Dendritic cell treated with granulocyte-macrophage colony-stimulating factor and Interleukin-4, amounts not matched to agents 40 ng/mL and 50 ng/mL, for 4 days (primary cell): ENCODE measurements at regions not wholly inside any gene's neighbourhood (a gene's known extent, or its start where the extent isn't known, plus 50 kb on each side); places are given as distances from the start of the nearest gene placed in this dataset.

ENCODE experiments used
- H3K27ac Mint-ChIP-seq: one replicate; pipeline ENCODE4 v1.8.0; 2022; ENCODE audit warnings: mild to moderate bottlenecking, mixed read lengths
- H3K27me3 Mint-ChIP-seq: one replicate; pipeline ENCODE4 v1.8.0; 2022; ENCODE audit warnings: mild to moderate bottlenecking, mixed read lengths
- H3K36me3 Mint-ChIP-seq: one replicate; pipeline ENCODE4 v1.8.0; 2022; ENCODE audit warnings: low read depth, mixed read lengths
- H3K4me1 Mint-ChIP-seq: one replicate; pipeline ENCODE4 v1.8.0; 2022; ENCODE audit warnings: low read depth, mixed read lengths
- H3K4me3 Mint-ChIP-seq: one replicate; pipeline ENCODE4 v1.8.0; 2022; ENCODE audit warnings: mild to moderate bottlenecking, moderate library complexity, mixed read lengths
- H3K9me3 Mint-ChIP-seq: one replicate; pipeline ENCODE4 v1.8.0; 2022; ENCODE audit warnings: mixed read lengths
- intact Hi-C: fragments of 100-400 bp; cut with micrococcal nuclease; formaldehyde crosslinking; loops from one replicate; pipeline ENCODE4 v1.15.0; 2022

DNA sequence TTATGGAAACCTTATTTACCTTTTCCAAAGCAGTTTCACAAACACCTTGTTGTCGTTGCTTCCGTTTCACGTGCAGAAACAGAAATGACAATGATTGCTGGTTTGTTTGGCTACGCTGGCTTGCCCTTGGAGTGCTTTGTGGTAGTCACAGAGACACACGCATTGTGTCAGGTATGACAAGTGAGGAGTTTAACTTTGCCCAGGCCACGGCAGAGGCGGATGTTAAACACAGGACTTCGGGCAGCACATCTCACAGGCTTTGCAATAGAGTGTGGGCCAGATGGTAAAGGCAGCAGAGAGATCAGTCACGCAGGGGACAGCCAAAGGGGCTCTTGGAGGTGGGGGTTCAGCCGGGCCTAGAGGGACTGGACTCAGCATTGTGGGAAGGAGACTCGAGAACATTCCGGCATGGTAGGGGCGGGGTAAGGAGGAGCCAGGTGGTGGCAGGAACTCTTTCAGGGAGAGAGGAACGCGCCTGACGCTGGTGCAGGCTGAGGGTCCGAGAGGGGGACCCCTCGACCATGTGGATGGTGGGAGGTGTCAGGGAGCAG, 59.8 kb upstream of the KCNA1 start:
- Mint-ChIP-seq H3K4me3 (no peak overlapping the region), H3K27ac (no peak overlapping the region), H3K36me3 (no peaks in the 10 kb centered on the region), H3K4me1 (peaks cover 6% of the 10 kb centered on the region), H3K9me3 (no peaks in the 10 kb centered on the region), H3K27me3 (peaks cover 3% of the 10 kb centered on the region)
- intact Hi-C loops: no loop called here

DNA sequence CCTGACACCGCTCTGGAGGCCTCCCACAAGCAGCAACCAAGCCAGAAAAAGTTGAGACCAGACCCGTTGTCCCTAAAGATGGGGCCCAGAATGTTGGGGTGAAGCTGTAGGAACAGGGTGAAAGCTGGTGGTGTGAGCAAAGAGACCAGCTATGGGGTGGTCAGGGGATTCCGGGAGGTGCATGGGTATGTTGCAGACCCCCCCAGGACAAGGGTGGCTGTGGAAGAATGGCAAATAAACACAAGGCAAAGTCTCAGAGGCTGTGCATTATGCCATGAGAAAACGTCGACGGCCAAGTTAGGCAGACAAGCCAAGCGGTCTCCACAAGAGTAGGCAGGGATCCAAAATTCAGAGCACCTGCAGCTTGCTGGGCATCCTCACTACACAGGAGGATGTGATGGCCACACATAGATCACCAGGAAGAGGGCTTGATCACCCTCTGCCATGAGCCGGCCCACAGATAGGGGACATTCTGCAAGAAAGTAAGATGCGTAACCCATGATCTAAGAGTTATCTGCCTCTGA, 58.8 kb upstream of the KCNA1 start:
- no peaks in the 10 kb centered on the region for H3K9me3 Mint-ChIP-seq
- intact Hi-C loops: no loop called here
- peaks cover 7% of the 10 kb centered on the region for H3K27me3 Mint-ChIP-seq
- H3K36me3 Mint-ChIP-seq: no peaks in the 10 kb centered on the region
- H3K4me3 Mint-ChIP-seq: no peak overlapping the region
- no peak overlapping the region for H3K27ac Mint-ChIP-seq
- H3K4me1 Mint-ChIP-seq: peaks cover 6% of the 10 kb centered on the region

DNA sequence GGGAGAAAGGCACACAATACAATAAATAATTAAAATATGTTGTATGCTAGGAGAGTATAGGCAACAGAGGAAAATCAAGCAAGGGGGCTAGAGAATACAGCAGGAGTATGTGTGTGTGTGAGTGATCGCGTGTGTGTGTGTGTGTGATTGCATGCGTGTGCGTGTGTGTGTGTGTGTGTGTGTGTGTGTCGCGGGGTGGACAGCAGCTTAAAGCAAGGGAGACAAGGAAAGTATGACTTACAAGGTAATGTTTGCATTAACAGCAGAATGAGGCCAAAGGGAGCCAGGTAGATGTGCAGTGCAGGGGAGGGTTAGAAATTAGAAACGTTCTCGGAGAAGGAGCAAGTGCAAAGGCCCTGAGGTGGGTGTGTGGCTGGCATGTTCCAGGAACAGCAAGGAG, 57.4 kb upstream of the KCNA1 start:
- H3K36me3 Mint-ChIP-seq: no peaks in the 10 kb centered on the region
- peaks cover 3% of the 10 kb centered on the region for H3K4me1 Mint-ChIP-seq
- intact Hi-C loops: no loop called here
- H3K27me3 Mint-ChIP-seq: peaks cover 12% of the 10 kb centered on the region
- no peaks in the 10 kb centered on the region for H3K9me3 Mint-ChIP-seq
- H3K4me3 Mint-ChIP-seq: no peak overlapping the region
- no peak overlapping the region for H3K27ac Mint-ChIP-seq

DNA sequence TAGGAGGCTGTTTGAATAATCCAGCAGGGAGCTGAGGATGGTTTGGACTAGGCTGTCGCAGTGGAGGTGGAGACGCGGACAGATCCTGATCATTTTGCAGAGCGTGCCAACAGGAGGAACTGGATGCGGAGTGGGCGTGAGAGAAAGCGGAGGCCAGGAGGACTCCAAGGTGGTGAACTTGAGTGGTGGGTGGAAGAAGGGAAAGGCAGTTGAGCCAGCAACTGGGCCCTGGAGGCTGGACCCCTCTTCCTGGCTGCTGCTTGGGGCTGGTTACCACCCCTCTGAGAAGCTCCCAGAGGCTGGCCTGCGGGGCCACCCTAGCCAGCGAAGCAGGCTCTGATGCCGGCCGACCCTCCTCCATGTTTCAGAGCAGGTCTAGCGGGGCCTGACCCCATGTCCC, 56.8 kb upstream of the KCNA1 start:
- intact Hi-C loops: no loop called here
- Mint-ChIP-seq H3K36me3 (no peaks in the 10 kb centered on the region), H3K4me1 (peaks cover 3% of the 10 kb centered on the region), H3K27me3 (peaks cover 17% of the 10 kb centered on the region), H3K27ac (no peak overlapping the region), H3K4me3 (no peak overlapping the region), H3K9me3 (no peaks in the 10 kb centered on the region)

DNA sequence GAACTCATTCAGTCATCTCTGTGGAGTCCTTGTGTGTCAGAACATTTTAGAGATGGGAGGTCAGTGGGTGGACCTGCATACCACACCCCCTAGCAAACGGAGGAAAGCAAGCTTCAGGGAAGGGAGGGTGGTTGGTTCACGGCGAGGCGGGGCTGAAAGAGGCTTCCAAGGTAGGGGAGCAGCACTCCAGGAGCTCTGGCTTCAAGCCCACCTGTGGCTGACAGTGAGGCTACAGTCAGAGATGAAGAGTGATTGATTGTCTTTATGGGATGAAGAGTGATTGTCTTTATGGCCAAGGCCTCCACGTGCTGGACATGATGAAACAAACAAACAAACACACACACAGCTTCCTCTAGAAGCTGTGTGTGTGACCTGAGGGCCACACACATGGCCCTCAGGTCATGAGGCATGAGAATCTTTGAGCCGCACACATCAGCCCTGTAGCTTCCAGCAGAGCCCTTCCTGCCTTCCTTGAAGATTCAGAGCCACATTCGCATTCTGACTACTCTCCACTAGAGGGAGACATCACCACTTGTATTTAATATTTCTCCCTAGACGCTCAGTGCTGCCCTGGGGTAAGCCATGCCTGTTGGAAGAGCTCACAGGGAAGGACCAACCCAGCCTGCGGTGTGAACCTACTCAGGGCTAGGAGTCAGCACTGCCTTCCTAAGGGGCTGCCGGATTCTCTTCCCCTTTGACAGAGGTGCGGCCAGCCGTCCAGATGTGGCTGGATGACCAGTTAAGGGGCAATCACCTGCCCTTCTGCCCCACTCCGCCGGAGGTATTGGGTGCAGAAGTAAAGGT, 54.4 kb upstream of the KCNA1 start:
- no peak overlapping the region for H3K4me3 Mint-ChIP-seq
- no peaks in the 10 kb centered on the region for H3K9me3 Mint-ChIP-seq
- intact Hi-C loops: loop anchor here (1.0 kb wide), 1 partner anchor 229 kb away; no protein-coding TSS in a partner anchor
- H3K36me3 Mint-ChIP-seq: no peaks in the 10 kb centered on the region
- peaks cover 35% of the 10 kb centered on the region for H3K27me3 Mint-ChIP-seq
- peaks cover 7% of the 10 kb centered on the region for H3K4me1 Mint-ChIP-seq
- no peak overlapping the region for H3K27ac Mint-ChIP-seq

DNA sequence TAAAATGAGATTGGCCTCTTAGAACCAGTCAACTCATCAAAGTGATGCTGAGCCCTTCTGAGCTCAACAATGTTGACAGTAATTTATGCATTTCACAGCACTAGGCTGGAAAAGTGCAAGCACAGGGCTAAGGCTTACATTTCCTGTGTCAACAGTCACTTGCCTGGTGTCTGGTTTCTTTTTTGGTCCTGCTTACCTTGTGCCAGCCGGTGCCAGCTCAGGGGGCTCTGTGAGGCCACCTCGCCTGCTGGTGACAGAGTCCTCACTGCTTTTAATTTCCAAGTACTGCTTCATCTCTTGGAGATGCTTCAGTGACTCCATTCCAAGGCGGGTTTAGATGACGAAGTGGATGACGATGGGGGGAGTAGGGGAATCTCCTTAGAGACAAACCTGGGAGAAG, 53.1 kb upstream of the KCNA1 start:
- H3K36me3 Mint-ChIP-seq: no peaks in the 10 kb centered on the region
- H3K27ac Mint-ChIP-seq: no peak overlapping the region
- peaks cover 7% of the 10 kb centered on the region for H3K4me1 Mint-ChIP-seq
- no peak overlapping the region for H3K4me3 Mint-ChIP-seq
- intact Hi-C loops: no loop called here
- no peaks in the 10 kb centered on the region for H3K9me3 Mint-ChIP-seq
- peaks cover 35% of the 10 kb centered on the region for H3K27me3 Mint-ChIP-seq

DNA sequence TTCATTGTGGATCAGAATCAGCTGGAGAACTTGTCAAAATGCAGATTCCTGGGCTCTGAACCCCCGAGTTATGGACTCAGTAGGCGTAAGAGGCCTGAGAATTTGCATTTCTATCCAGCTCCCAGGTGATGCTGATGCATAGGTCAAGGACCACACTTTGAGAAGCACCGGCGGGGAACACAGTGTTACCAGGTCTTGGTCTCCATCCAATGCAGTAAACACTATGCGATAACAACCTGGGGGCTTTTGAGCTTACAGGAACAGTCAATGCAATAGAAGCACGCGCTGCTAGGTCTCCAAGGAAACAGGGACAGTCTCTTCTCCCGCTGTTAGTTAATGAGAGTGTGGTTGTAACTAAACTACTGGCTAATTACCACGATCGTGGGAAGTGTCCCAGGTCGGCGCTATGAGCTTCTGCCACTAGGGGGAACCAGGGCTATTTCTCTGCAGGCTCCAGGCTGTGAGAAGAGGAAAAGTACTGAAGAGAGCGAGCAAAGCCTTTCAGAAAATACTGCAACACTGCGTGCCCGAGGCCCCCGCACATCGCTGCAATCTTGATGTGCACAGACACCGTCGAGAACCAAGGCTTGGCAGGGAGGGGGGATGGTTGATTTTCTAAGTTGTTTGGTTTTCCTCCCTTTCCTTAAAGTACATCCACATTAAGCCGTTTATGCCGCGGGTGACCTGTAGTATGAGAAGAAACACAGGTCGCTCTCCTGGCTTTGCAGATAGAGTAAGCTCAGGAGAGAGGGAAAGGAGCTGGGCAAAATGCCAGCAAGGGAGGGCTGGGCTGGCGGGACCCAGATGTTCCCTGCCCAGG, 52.0 kb upstream of the KCNA1 start:
- Mint-ChIP-seq H3K27me3 (peaks cover 35% of the 10 kb centered on the region), H3K27ac (no peak overlapping the region), H3K9me3 (no peaks in the 10 kb centered on the region), H3K36me3 (no peaks in the 10 kb centered on the region), H3K4me1 (peaks cover 7% of the 10 kb centered on the region), H3K4me3 (no peak overlapping the region)
- intact Hi-C loops: loop anchor here (1.0 kb wide), 1 partner anchor 146 kb away; no protein-coding TSS in a partner anchor

DNA sequence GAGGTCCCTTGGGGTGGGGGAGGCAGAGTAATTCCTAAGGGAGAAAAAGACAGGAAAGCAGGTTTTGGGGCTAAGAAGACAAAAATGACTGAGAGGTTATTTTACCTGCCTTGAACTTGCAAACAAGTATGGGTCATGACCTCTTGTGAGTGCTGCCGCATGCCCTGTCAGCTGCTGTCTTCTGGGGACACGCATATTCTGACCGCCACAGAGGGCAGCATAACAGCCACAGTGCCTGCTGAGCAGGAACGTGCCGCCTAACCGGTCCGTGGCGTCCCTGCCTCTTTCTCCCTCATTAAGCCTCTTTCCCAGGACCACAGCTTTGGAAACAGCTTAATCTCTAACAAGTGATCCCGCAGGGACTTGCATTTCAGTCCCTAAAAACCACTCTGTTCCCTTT, 51.3 kb upstream of the KCNA1 start:
- peaks cover 35% of the 10 kb centered on the region for H3K27me3 Mint-ChIP-seq
- intact Hi-C loops: no loop called here
- H3K9me3 Mint-ChIP-seq: no peaks in the 10 kb centered on the region
- H3K4me1 Mint-ChIP-seq: peaks cover 7% of the 10 kb centered on the region
- no peak overlapping the region for H3K27ac Mint-ChIP-seq
- no peak overlapping the region for H3K4me3 Mint-ChIP-seq
- no peaks in the 10 kb centered on the region for H3K36me3 Mint-ChIP-seq

DNA sequence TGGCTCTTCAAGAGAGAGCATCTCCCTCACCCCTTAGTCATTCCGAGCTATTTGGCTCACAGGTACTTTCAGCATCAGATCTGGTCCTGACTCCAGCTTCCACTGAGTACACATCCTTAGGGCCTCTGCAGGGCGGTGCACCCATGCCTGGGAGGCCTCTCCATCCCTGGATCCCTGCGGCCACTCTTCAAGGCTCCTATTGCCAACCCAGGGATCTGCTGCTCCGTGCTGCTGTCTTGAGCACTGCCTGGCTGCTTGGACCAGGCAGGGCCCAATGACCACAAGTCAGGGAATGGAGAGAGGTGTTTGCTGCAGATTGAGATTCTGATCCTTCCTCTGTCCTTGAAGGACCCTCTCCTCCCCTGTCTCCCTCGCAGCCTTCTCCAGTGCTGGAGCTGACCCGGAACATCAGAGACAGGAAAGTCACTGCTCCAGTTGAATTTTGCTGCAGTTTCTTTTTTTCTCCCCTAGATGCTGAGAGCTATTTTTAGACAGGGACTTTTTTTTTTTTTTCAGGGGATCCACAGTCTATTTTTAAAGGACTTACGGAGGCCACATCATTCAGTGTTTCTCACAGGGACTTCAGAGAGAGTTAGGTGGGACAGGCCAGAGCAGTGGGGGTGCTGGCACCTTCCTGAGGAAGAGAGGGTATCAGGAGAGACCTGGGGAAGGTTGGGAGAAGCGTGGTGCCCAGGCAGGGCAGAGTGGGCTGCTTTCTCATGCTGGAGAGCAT, 50.1 kb upstream of the KCNA1 start:
- no peaks in the 10 kb centered on the region for H3K9me3 Mint-ChIP-seq
- intact Hi-C loops: no loop called here
- H3K4me1 Mint-ChIP-seq: peaks cover 7% of the 10 kb centered on the region
- no peak overlapping the region for H3K4me3 Mint-ChIP-seq
- H3K27me3 Mint-ChIP-seq: peaks cover 35% of the 10 kb centered on the region
- H3K27ac Mint-ChIP-seq: no peak overlapping the region
- no peaks in the 10 kb centered on the region for H3K36me3 Mint-ChIP-seq
